Nephron (organoid): ENCODE measurements at regions not wholly inside any gene's neighbourhood (a gene's known extent, or its start where the extent isn't known, plus 50 kb on each side); places are given as distances from the start of the nearest gene placed in this dataset.

Experiments
- H3K27ac Mint-ChIP-seq, 3 experiments: 2 replicates each; pipeline ENCODE4 v1.8.0; 2020; ENCODE audit warnings: mixed read lengths in 3 of 3, mild to moderate bottlenecking in 2 of 3, moderate library complexity in 1 of 3
- H3K27me3 Mint-ChIP-seq: 2 replicates; pipeline ENCODE4 v1.8.0; 2021; ENCODE audit warnings: low read depth, mild to moderate bottlenecking, moderate library complexity, mixed read lengths
- H3K36me3 Mint-ChIP-seq: 2 replicates; pipeline ENCODE4 v1.8.0; 2020; ENCODE audit warnings: low read depth, mixed read lengths
- H3K4me1 Mint-ChIP-seq: 2 replicates; pipeline ENCODE4 v1.8.0; 2020; ENCODE audit warnings: mixed read lengths
- H3K4me3 Mint-ChIP-seq, 3 experiments: 2 replicates each; pipeline ENCODE4 v1.8.0; 2020; ENCODE audit warnings: mild to moderate bottlenecking in 3 of 3, mixed read lengths in 3 of 3, moderate library complexity in 2 of 3
- H3K9me3 Mint-ChIP-seq: 2 replicates; pipeline ENCODE4 v1.8.0; 2020; ENCODE audit warnings: mixed read lengths
- CTCF ChIP-seq, 3 experiments: fragments of 200-600 bp; sonication (generic); IDR thresholded peaks; one replicate each; pipeline ENCODE4 v1.5.0; 2021; ENCODE audit warnings: antibody characterized with exemption in 3 of 3; ENCODE audit not compliant: unreplicated experiment in 3 of 3

DNA sequence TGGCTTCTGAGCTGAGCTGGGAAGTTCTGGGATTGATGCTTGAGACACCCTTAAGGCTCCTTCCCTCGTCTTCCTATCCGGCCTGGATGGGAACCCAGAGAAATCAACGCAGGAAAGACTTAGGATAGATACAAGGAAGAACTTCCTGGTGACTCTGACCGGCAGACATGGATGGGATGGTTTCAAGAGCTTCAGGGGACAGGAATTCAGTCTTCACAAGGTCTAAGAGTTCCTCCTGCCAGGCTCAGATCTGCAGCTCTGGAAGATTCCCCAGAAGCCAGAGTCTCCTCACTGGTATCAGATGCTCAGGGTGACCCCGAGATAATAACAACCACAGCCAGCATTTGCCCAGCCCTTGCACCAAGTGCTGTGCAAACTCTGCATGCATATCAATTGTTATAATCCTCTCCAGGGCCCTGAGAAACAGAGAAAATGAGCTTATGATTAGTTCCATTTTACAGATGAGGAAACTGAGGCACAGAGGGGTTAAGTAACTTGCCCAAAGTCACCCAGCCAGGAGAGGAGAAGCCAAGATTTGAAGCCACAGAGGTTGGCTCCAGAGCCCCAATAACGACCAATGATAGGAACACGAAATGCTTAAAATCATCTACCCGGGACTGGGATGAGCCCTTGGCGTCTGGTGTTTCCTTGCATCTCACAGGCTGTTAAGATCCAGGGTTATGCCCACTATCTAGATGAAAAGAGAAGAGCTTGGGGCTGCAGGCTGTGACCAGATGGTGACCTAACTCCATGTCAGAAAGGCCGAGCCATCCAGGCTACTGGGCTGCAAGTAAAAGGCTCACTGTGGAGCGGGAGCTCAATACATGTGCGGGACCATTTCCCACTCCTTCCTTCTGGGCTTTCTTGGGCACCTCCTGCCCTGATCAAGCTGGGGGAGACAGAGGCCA, 119.8 kb downstream of the C9orf50 start:
- H3K27ac Mint-ChIP-seq, result peak overlapping the region; percentile 96 to 99 (median 98)
- peaks cover 68% of the 10 kb centered on the region for H3K4me1 Mint-ChIP-seq
- TF ChIP-seq CTCF (IDR thresholded peaks at IDR 0.05; ENCODE audit: unreplicated experiment in 3 of 3), result no peak
- no peaks in the 10 kb centered on the region for H3K36me3 Mint-ChIP-seq
- no peaks in the 10 kb centered on the region for H3K27me3 Mint-ChIP-seq
- peak overlapping the region; percentile 68 to 73 (median 70) for H3K4me3 Mint-ChIP-seq
- H3K9me3 Mint-ChIP-seq, result no peaks in the 10 kb centered on the region

GRCh38 chr9:129500161-129500862, 120.6 kb downstream of the C9orf50 start:
- H3K27me3 Mint-ChIP-seq, result no peaks in the 10 kb centered on the region
- no peaks in the 10 kb centered on the region for H3K9me3 Mint-ChIP-seq
- H3K36me3 Mint-ChIP-seq, result no peaks in the 10 kb centered on the region
- H3K27ac Mint-ChIP-seq, result peak overlapping the region; percentile 96 to 99 (median 98)
- TF ChIP-seq CTCF (IDR thresholded peaks at IDR 0.05; ENCODE audit: unreplicated experiment in 3 of 3), result no peak
- peaks cover 74% of the 10 kb centered on the region for H3K4me1 Mint-ChIP-seq
- H3K4me3 Mint-ChIP-seq, result peak overlapping the region; percentile 68 to 73 (median 70)

DNA sequence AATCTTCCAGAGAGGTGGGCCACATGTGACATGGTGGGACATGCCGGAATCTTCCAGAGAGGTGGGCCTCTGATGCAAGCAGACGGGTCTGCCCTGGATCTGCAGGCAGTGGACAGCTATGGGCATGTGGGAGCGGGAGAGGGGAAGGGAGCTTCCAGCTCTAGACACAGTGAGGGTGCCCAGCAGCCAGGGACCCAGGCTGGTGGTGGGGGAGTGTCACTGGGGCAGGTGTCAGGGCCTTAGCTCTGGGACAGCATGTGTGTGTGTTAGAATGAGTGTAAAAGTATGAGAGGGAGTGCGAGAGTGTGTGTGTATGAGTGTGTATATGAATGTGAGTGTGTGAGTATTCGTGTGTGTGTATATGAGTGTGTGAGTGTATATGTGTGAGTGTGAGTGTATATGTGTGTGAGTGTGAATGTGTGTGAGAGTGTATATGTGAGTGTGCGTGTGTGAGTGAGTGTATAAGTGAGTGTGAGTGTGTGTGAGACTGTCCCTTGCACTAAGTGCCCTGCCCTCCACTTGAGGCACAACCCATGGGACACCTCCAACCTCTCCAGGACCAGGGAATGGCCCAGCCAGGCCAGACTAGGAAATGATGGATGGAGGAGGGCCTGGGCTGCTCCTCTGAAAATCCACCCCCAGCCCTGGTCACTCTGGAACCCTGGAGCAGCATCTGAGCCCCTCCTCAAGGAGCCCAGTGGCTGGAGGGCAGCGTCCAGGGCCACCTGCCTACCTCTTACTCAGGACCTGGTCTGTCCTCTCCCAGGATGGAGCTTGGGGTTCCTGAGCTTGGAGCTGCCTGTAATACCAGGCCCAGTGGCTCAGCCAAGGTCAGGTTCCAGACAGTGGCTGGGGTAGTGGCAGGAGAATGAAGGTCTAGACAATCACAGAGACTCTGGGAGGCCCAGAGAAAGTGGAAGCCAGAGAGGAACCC, 122.2 kb downstream of the C9orf50 start:
- no peak for TF ChIP-seq CTCF (IDR thresholded peaks at IDR 0.05; ENCODE audit: unreplicated experiment in 3 of 3)
- peaks cover 71% of the 10 kb centered on the region for H3K4me1 Mint-ChIP-seq
- no peaks in the 10 kb centered on the region for H3K27me3 Mint-ChIP-seq
- H3K4me3 Mint-ChIP-seq, result peak overlapping the region; percentile 54 to 83 (median 75)
- no peaks in the 10 kb centered on the region for H3K9me3 Mint-ChIP-seq
- H3K36me3 Mint-ChIP-seq, result no peaks in the 10 kb centered on the region
- peak overlapping the region; percentile 96 to 99 (median 98) for H3K27ac Mint-ChIP-seq

- H3K9me3 Mint-ChIP-seq, result no peaks in the 10 kb centered on the region
- no peaks in the 10 kb centered on the region for H3K27me3 Mint-ChIP-seq
- H3K27ac Mint-ChIP-seq, result peak overlapping the region; percentile 96 to 99 (median 98)
- no peaks in the 10 kb centered on the region for H3K36me3 Mint-ChIP-seq
- peak overlapping the region; percentile 54 to 83 (median 75) for H3K4me3 Mint-ChIP-seq
- H3K4me1 Mint-ChIP-seq, result peaks cover 71% of the 10 kb centered on the region
- no peak for TF ChIP-seq CTCF (IDR thresholded peaks at IDR 0.05; ENCODE audit: unreplicated experiment in 3 of 3)
Measured at GRCh38 chr9:129497813-129498450, 123.0 kb downstream of the C9orf50 start.
